Endothelial cell of umbilical vein (primary cell): ENCODE measurements at regions not wholly inside any gene's neighbourhood (a gene's known extent, or its start where the extent isn't known, plus 50 kb on each side); places are given as distances from the start of the nearest gene placed in this dataset.

Experiments
- BruUV-seq: library from RNA; stranded (reverse); fragments of 400-500 nt; replicated peaks from 2 replicates; lab custom pipeline; 2021; lab: Mats Ljungman, UMichigan
- CTCF ChIA-PET: fragments of 300-600, 350-600 bp; sonication (Branson Sonifier 250); formaldehyde crosslinking; loops from one replicate; lab custom pipeline; 2021; ENCODE audit warnings: antibody characterized with exemption, inconsistent platforms; lab: Charles Lee
- POLR2A ChIA-PET: fragments of 300-600, 350-600 bp; sonication (Branson Sonifier 250); formaldehyde crosslinking; loops from one replicate; lab custom pipeline; 2021; ENCODE audit warnings: antibody characterized with exemption, inconsistent platforms; lab: Charles Lee
- DNase-seq: peaks from one replicate; pipeline ENCODE4 v3.0.0-alpha.2; 2011; ENCODE audit warnings: low read depth, low spot score
- FAIRE-seq: peaks from 2 replicates; lab custom pipeline; 2011; peaks lifted over from hg19 to GRCh38; lab: Jason Lieb, UNC
- H2AFZ ChIP-seq: 2 replicates; pipeline ENCODE4 v1.6.0; 2012; ENCODE audit warnings: low read depth, low read length, control low read depth, inconsistent platforms
- H3K27ac ChIP-seq: 2 replicates; pipeline ENCODE4 v1.5.1; 2011; ENCODE audit warnings: low read depth, mild to moderate bottlenecking, control low read depth, low read length, moderate library complexity; ENCODE audit not compliant: insufficient read depth
- H3K27me3 ChIP-seq, 2 experiments: 2 replicates each; pipeline versions ENCODE4 v1.6.0 to v1.6.1; 2011; ENCODE audit warnings: low read length in 2 of 2, mixed read lengths in 1 of 2; ENCODE audit not compliant: control insufficient read depth in 2 of 2, insufficient read depth in 2 of 2
- H3K36me3 ChIP-seq, 2 experiments: 2 replicates in 1 of 2; 3 replicates in 1 of 2; pipeline ENCODE4 v1.5.1; 2011; ENCODE audit warnings: low read length in 2 of 2, mild to moderate bottlenecking in 1 of 2, moderate library complexity in 1 of 2; ENCODE audit not compliant: control insufficient read depth in 2 of 2, insufficient read depth in 2 of 2; ENCODE audit errors: extremely low read depth in 1 of 2
- H3K4me1 ChIP-seq: 3 replicates; pipeline ENCODE4 v1.5.1; 2011; ENCODE audit warnings: mild to moderate bottlenecking, low read length; ENCODE audit not compliant: control insufficient read depth, insufficient read depth; ENCODE audit errors: extremely low read depth
- H3K4me2 ChIP-seq: 2 replicates; pipeline ENCODE4 v1.6.1; 2011; ENCODE audit warnings: low read length, control low read depth, mixed read lengths; ENCODE audit not compliant: insufficient read depth
- H3K4me3 ChIP-seq, 3 experiments: fragments of 200-600 bp in 1 of 3; sonication (generic), shearing (Covaris generic) in 1 of 3; replicated peaks in 1 of 3; 2 replicates each; pipeline ENCODE4 v1.5.1; 2011 to 2016; ENCODE audit warnings: control low read depth in 3 of 3, low read length in 3 of 3, mild to moderate bottlenecking in 2 of 3, inconsistent platforms in 1 of 3, low read depth in 1 of 3, moderate library complexity in 1 of 3; ENCODE audit not compliant: insufficient read depth in 1 of 3
- H3K79me2 ChIP-seq: 2 replicates; pipeline ENCODE4 v1.6.0; 2012; ENCODE audit warnings: low read length, inconsistent platforms; ENCODE audit not compliant: control insufficient read depth, insufficient read depth
- H3K9ac ChIP-seq: replicated peaks from 2 replicates; pipeline ENCODE3; 2011; ENCODE audit warnings: low read length, control low read depth; ENCODE audit not compliant: insufficient read depth; ENCODE audit errors: extremely low read depth
- H3K9me1 ChIP-seq: replicated peaks from 3 replicates; pipeline ENCODE4 v1.6.0; 2011; ENCODE audit warnings: mild to moderate bottlenecking, low read length; ENCODE audit not compliant: control insufficient read depth, insufficient read depth; ENCODE audit errors: extremely low read depth
- H3K9me3 ChIP-seq: replicated peaks from 2 replicates; pipeline ENCODE4 v1.5.1; 2012; ENCODE audit warnings: low read length, inconsistent platforms; ENCODE audit not compliant: control insufficient read depth, insufficient read depth
- H4K20me1 ChIP-seq: replicated peaks from 2 replicates; pipeline ENCODE3; 2011; ENCODE audit warnings: mild to moderate bottlenecking, low read length; ENCODE audit not compliant: control insufficient read depth, insufficient read depth; ENCODE audit errors: extremely low read depth
- CTCF ChIP-seq, 2 donors: IDR thresholded peaks; 1 replicate in 1 of 2; 2 replicates in 1 of 2; pipeline ENCODE4 v1.5.1; 2011; ENCODE audit warnings: low read length in 2 of 2, mild to moderate bottlenecking in 2 of 2, moderate library complexity in 2 of 2, control low read depth in 1 of 2, inconsistent platforms in 1 of 2, low read depth in 1 of 2; ENCODE audit not compliant: insufficient read depth in 1 of 2; ENCODE audit errors: extremely low read depth in 1 of 2
- EZH2 ChIP-seq: IDR thresholded peaks from 2 replicates; pipeline ENCODE4 v1.6.1; 2012; ENCODE audit warnings: borderline replicate concordance, low read depth, mild to moderate bottlenecking, moderate library complexity, low read length, inconsistent platforms; ENCODE audit not compliant: severe bottlenecking
- FOS ChIP-seq: IDR thresholded peaks from 2 replicates; pipeline ENCODE4 v1.6.1; 2011; ENCODE audit warnings: mild to moderate bottlenecking, low read length, moderate library complexity, borderline replicate concordance; ENCODE audit not compliant: insufficient read depth
- GATA2 ChIP-seq: IDR thresholded peaks from 2 replicates; pipeline ENCODE4 v1.7.0; 2011; ENCODE audit warnings: low read depth, mild to moderate bottlenecking, moderate library complexity, mixed read lengths, low read length; ENCODE audit not compliant: insufficient read length, insufficient read depth
- JUN ChIP-seq: IDR thresholded peaks from 2 replicates; pipeline ENCODE4 v1.6.1; 2011; ENCODE audit warnings: borderline replicate concordance, low read depth; ENCODE audit not compliant: insufficient read length, insufficient read depth
- MAX ChIP-seq: IDR thresholded peaks from 2 replicates; pipeline ENCODE4 v1.6.1; 2011; ENCODE audit not compliant: insufficient read depth, insufficient read length
- POLR2A ChIP-seq: IDR thresholded peaks from 2 replicates; pipeline ENCODE4 v1.6.1; 2012; ENCODE audit warnings: low read depth, mild to moderate bottlenecking, control low read depth, low read length
- POLR2AphosphoS5 ChIP-seq: IDR thresholded peaks from 2 replicates; pipeline ENCODE4 v1.6.1; 2012; ENCODE audit warnings: low read depth, mild to moderate bottlenecking, control low read depth, low read length, moderate library complexity; ENCODE audit not compliant: insufficient read depth
- dilution Hi-C: fragments of 300-500 bp; cut with MboI; formaldehyde crosslinking; loops from one replicate; pipeline ENCODE4 v1.15.0; 2019; ENCODE audit warnings: low sequenced_read_pairs; ENCODE audit not compliant: extremely low pct_ligation_motif_present
- intact Hi-C: fragments of 100-400 bp; cut with micrococcal nuclease; formaldehyde crosslinking; loops from one replicate; pipeline ENCODE4 v1.10.0; 2022

GRCh38 chr3:107100137-107100536, 277.1 kb upstream of the CCDC54 start:
- POLR2A ChIA-PET = no interaction called here
- TF ChIP-seq POLR2AphosphoS5 (no peak), EZH2 (no peak), POLR2A (no peak), JUN (no peak), MAX (no peak), GATA2 (no peak), FOS (no peak)
- no peaks in the 10 kb centered on the region for H3K4me1 ChIP-seq
- CTCF ChIA-PET = interaction anchor here (1.0 to 1.4 kb wide), 2 partner anchors 10 to 36 kb away, joined by 3 to 5 read pairs; no protein-coding TSS in a partner anchor
- dilution Hi-C loops = no loop called here
- H3K27ac ChIP-seq = no peak overlapping the region
- H3K79me2 ChIP-seq = no peaks in the 10 kb centered on the region
- H3K36me3 ChIP-seq = no peaks in the 10 kb centered on the region
- H3K9me3 ChIP-seq = no peaks in the 10 kb centered on the region
- H4K20me1 ChIP-seq = no peaks in the 10 kb centered on the region
- H3K4me2 ChIP-seq = no peak overlapping the region
- H3K4me3 ChIP-seq = no peak overlapping the region
- no peak overlapping the region for H2AFZ ChIP-seq
- H3K9ac ChIP-seq = no peak overlapping the region
- intact Hi-C loops = no loop called here
- DNase-seq (no peak), FAIRE-seq (no peak)
- H3K27me3 ChIP-seq = peaks cover 5% of the 10 kb centered on the region in 2 experiments
- no peaks in the 10 kb centered on the region for H3K9me1 ChIP-seq
- no TSS peak for BruUV-seq

- DNase-seq (no peak), FAIRE-seq (no peak)
- Histone ChIP-seq H3K9me3 (no peaks in the 10 kb centered on the region), H2AFZ (no peak overlapping the region), H3K27me3 (peaks cover 5% of the 10 kb centered on the region in 2 experiments), H3K4me2 (no peak overlapping the region), H3K9me1 (no peaks in the 10 kb centered on the region), H3K79me2 (no peaks in the 10 kb centered on the region), H3K27ac (no peak overlapping the region), H3K9ac (no peak overlapping the region), H3K4me1 (no peaks in the 10 kb centered on the region), H3K36me3 (no peaks in the 10 kb centered on the region), H3K4me3 (no peak overlapping the region), H4K20me1 (no peaks in the 10 kb centered on the region)
- intact Hi-C loops (no loop called here), dilution Hi-C loops (no loop called here)
- BruUV-seq = no TSS peak
- POLR2A ChIA-PET = no interaction called here
- CTCF ChIA-PET = interaction anchor here (1.0 to 1.4 kb wide), 2 partner anchors 17 to 36 kb away, joined by 4 to 5 read pairs; no protein-coding TSS in a partner anchor
- no peak for TF ChIP-seq FOS
- no peak for TF ChIP-seq JUN
- no peak for TF ChIP-seq POLR2AphosphoS5
- no peak for TF ChIP-seq CTCF (IDR thresholded peaks at IDR 0.05; ENCODE audit: extremely low read depth in 1 of 2, insufficient read depth in 1 of 2, low read depth in 1 of 2, low read length in 2 of 2)
- no peak for TF ChIP-seq GATA2
- no peak for TF ChIP-seq MAX
These were observed 276.7 kb upstream of the CCDC54 start for GRCh38 chr3:107100573-107100972.
